ENCODE measurements at regions not wholly inside any gene's neighbourhood (a gene's known extent, or its start where the extent isn't known, plus 50 kb on each side); places are given as distances from the start of the nearest gene placed in this dataset.

GRCh38 chr16:80046261-80046660 is 445.7 kb upstream of the MAF start:
- DNase-seq (ENCODE audit: low read depth in 2 of 2): no peak

- DNase-seq (ENCODE audit: low read depth in 2 of 2): no peak
Measured at GRCh38 chr16:80045861-80046260, 445.3 kb upstream of the MAF start.

GRCh38 chr16:80041410-80041809 is 440.9 kb upstream of the MAF start:
- DNase-seq (ENCODE audit: low read depth in 2 of 2): no peak

GRCh38 chr16:80040814-80041213 is 440.3 kb upstream of the MAF start:
- no peak for DNase-seq (ENCODE audit: low read depth in 2 of 2)

GRCh38 chr16:80040413-80040812 is 439.9 kb upstream of the MAF start:
- DNase-seq (ENCODE audit: low read depth in 2 of 2): no peak

GRCh38 chr16:80039777-80040176 is 439.2 kb upstream of the MAF start:
- no peak for DNase-seq (ENCODE audit: low read depth in 2 of 2)

DNA sequence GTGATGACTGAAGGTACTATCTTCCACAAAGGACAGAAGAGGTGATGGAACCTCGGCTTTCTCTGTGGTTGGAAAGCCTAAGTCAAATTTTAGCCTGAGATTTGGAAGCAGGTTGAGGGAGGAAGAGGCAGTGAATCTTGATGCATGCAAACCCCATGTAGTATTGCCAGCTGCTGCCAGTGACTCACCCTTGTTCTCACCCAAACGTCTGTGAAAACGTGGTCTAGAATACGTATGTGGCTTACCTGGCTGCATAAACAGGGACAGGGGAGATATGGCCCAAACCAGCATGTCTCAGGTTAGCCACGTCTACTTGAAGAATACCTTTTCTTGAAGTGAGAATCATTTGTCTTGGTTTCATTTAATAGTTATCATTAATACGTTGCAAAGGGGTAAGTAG is 438.0 kb upstream of the MAF start:
- no peak for DNase-seq (ENCODE audit: low read depth in 2 of 2)

DNA sequence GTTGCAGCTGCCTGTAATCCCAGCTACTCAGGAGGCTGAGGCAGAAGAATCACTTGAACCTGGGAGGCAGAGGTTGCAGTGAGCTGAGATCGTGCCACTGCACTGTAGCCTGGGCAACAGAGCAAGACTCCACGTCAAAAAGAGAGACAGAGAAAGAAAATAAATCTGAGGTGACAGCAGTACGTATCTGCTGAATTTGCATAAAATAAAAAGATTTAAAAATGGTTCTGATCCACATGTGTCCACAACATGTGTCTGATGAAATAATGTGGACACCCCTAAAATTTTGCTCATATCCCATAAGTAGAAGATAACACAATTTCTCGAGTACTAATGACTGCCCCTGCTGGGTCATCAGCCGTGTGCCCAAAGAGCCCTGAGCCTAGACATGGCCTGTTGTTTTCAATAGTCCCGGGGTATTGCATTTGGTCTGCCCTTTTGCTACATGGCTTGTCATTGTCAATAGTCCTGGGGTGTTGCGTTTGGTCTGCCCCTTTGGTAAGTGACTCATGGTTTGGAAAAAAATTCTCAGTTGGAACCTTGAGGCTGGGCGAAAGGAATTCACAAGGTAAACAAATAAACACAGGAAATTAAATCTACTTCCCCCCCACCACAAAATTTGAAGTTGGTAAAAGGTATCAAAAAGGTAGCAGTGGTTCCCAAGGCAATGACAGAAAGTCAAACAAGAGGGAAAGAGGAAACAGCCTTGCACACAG is 434.6 kb upstream of the MAF start:
- peak in 1 of 2 donors; percentile 17 for DNase-seq (ENCODE audit: low read depth in 2 of 2)

DNA sequence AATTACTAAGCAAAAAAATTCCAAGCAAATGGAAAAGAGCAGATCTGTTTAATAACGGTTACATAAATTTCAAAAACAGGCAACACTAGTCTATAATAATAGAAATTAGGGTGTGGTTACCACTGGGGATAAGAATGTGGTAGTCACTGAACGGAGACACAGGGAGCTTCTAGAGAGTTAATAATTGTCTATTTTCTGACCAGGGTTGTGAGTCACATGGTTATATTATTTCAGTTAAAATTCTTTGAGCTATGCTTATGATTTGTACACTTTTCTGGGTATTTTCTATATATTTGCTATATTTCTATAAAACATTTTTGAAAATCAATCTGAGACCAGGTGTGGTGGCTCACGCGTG is 433.9 kb upstream of the MAF start:
- DNase-seq (ENCODE audit: low read depth in 2 of 2): no peak

DNA sequence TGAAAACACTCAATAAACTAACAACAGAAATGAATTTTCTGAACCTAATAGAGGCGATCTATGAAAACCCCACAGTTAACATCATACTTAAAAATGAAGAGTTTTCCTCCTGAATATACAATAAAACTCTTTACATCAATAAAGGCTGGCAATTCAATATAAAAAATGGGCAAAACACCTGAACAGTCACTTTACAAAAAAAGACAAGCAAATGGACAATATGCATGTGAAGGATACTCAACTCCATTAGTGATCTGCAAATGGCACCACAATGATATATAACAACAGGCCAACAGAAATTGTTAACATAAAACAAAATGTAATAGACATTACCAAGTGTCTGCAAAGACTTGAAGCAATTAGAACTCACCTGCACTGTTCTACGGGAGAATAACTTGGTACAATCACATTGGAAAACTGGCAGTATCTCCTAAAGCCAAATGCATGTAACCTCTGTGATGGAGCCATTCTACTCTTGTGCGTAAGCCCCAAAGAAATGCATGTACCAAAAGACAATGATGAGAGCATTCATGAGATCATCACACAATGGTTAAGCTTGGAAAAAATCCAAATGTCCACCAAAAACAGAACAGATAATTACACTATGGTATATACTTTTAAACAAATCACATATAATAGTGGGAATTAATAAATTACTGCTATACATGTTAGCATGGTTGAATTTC is 433.4 kb upstream of the MAF start:
- no peak for DNase-seq (ENCODE audit: low read depth in 2 of 2)

GRCh38 chr16:80029761-80030481 is 429.4 kb upstream of the MAF start:
- DNase-seq (ENCODE audit: low read depth in 2 of 2): no peak

DNA sequence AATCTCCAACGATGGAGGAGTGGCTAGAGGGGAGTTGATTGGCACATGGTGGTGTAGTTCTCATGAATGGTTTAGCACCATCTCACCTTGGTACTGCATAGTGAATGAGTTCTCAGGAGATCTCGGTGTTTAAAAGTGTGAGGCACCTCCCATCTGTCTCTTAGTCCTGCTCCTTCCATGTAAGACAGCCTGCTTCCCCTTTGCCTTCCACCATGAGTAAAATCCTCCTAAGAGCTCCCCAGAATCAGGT is 428.8 kb upstream of the MAF start:
- no peak for DNase-seq (ENCODE audit: low read depth in 2 of 2)

DNA sequence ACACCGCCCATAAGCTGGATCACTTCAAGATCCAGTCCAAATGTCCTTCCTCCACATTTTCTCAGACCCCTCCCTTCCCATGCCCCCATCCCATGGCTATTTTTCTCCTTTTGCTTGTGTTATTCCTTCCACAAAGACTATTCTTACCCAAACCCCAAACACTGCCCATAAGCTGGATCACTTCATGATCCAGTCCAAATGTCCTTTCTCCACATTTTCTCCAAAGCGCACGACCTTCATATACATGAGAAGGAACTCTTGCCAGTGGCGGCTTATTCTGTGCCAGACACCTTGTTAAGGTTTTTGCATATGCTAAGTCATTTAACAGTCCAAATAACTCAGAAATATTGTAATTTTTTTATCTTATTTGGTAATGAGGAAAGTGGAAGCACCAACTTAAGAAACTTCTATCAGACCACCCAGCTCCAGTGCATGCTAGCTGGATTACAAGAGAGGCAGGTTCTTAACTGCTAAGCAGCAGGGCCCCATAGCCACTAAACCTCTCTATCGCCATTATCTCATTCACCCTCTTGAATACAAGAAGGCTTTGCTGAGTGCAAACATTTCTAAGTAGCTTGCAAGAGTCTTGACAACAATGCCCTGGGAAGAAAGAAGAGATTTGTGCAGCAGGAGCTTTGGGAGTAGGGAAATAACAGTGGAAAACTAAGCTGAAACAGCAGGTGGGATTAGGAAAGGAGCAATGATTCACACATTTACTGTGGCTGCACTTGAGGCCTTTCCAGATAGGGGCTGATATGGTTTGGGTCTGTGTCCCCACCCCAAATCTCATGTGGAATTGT is 428.2 kb upstream of the MAF start:
- no peak for DNase-seq (ENCODE audit: low read depth in 2 of 2)

DNA sequence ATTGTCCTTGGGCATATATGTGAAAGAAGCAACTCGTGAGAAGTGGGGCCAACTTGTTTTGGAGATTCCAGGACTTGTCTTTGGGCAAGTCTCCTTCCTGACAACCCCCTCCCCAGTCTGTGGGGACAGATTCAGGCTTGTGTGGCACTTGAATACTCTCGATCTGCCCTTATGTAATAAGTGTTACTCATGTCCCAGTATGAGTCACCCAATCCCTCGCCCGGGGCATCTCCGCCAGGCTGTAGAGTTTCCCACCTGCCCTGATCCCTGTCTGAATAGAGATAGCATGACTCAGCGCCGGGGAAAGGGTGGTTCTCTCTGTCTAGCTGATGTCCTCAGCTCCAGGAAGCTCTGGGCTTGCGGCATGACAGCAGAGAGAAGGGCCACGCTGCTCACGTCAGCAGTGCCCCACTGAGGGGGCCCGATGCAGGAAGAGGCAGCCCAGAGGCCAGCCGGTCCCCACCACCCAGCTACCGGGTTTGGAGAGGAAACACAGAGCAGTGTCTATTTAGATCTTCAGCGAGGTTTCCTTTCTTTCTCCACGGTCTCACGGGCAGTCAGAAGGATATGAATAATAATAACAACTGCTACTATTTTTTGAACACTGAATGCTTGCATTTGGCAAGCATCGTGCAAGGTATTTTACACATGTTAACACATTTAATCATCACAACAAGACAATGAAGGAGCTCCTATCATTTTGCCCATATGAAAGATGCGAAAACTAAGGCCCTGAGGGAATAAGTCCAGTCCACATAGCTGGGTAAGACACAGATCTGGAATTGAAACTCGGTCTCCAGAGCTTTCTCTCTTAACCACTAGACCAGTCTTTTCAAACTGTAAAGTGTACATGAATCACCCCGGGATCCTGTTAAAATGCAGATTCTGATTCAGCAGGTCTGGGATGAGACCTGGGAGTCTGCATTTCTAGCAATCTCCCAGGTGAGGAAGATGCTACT is 426.7 kb upstream of the MAF start:
- DNase-seq (ENCODE audit: low read depth in 2 of 2): peak; percentile 97 to 98

- no peak for DNase-seq (ENCODE audit: low read depth in 2 of 2)
Measured at GRCh38 chr16:80025236-80025635, 424.7 kb upstream of the MAF start.

DNA sequence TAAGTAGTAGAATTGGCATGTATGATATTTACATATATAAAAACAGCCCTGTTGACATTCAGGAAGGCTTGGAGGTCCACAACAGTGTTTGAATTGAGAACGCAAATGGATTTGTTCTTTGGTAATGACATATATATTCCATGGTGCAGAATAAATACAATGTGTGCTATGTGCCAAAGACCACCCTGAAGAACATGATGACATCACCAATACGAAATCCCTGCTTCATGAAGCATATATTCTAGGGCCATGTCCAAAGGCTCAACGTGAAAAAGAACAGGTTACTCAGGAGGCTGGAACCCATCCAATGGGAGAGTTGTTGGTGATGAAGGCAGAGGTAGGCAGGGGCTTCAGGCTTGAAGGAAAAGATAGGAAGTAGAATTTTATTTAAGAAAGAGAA is 423.9 kb upstream of the MAF start:
- peak in 1 of 2 donors; percentile 4 for DNase-seq (ENCODE audit: low read depth in 2 of 2)

GRCh38 chr16:80023865-80024264 is 423.3 kb upstream of the MAF start:
- peak; percentile 61 to 86 for DNase-seq (ENCODE audit: low read depth in 2 of 2)

GRCh38 chr16:80019395-80019794 is 418.9 kb upstream of the MAF start:
- no peak for DNase-seq (ENCODE audit: low read depth in 2 of 2)

DNA sequence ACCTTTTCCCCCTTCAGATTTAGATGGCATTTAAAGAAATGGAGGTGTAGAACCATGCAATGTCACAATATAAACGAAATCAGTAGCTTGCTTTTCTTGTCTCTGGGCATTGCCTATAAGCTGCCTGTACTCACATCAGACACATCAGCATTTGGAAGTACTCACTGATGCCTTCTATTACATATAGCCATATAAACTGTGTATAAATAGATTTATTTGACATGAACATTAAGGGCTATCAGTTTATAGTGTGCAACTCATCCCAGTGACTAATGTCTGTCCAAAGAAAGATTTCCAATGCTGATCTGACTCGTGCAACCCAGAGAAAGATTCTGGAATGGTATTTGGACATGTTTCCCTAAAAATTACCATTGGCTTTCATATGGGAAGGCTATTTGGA is 417.9 kb upstream of the MAF start:
- no peak for DNase-seq (ENCODE audit: low read depth in 2 of 2)

- no peak for DNase-seq (ENCODE audit: low read depth in 2 of 2)
Measured at GRCh38 chr16:80016731-80017326, 416.3 kb upstream of the MAF start.

DNA sequence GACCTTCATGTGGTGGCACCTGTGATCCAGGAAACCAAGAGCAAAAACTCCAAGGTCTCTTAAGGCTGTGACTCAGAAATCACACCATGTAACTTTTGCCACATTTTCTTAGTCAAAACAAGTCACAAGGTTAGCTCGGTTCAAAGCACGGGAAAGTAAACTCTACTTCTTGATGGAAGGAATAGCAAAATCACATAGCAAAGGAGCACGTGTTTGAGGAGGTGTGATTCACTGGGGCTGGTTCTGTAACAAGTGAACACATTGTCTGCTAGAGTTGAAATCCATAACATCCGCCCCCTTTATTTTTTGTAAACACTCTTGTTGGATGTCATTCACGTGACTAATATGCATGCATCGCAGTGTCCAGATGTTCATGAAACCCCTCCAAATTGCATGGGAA is 415.0 kb upstream of the MAF start:
- DNase-seq (ENCODE audit: low read depth in 2 of 2): no peak

Measured in dermis microvascular lymphatic vessel endothelial cell (primary cell).